ENCODE measurements at regions not wholly inside any gene's neighbourhood (a gene's known extent, or its start where the extent isn't known, plus 50 kb on each side); places are given as distances from the start of the nearest gene placed in this dataset.

DNA sequence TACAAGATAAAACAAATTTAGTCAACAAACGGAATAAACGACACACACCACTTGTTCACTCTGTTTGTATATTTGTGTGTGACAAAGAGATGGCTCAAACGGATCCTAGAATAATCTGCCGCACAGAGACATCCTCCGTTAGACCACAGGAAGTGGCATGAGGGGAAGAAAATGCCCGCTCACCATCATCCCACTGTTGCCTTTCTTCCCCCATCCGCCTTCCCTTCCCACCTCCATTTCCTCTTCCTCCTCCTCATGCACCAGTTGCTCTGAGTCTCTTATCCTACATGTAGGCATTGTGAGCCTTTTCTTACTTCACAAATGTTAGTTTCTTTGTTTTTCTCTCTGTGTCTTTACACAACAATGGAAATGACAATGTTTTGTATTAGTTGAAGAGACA is 228.5 kb upstream of the SMIM21 start:
- Histone ChIP-seq H3K27ac (ENCODE audit: insufficient read depth, low read length, poor library complexity, severe bottlenecking) (no peak overlapping the region), H3K36me3 (ENCODE audit: control insufficient read depth, insufficient read depth, low read length) (no peaks in the 10 kb centered on the region), H3K4me3 (ENCODE audit: low read depth, low read length) (no peak overlapping the region), H3K27me3 (ENCODE audit: control insufficient read depth, insufficient read depth, low read length) (no peaks in the 10 kb centered on the region), H3K4me1 (ENCODE audit: control insufficient read depth, insufficient read depth, low read length, poor library complexity, severe bottlenecking) (no peaks in the 10 kb centered on the region), H3K9me3 (ENCODE audit: control insufficient read depth in 2 of 2, low read length in 2 of 2) (peaks cover under 1 to 6% of the 10 kb centered on the region in 2 experiments)
- no peak for ATAC-seq (ENCODE audit: low read depth in 2 of 2)
- no peak overlapping the region for H3K27ac Mint-ChIP-seq
- H3K36me3 Mint-ChIP-seq: no peaks in the 10 kb centered on the region
- no peak overlapping the region for H3K4me3 Mint-ChIP-seq
- H3K4me1 Mint-ChIP-seq: no peaks in the 10 kb centered on the region
- peaks cover 4% of the 10 kb centered on the region for H3K27me3 Mint-ChIP-seq
- H3K9me3 Mint-ChIP-seq: peaks cover 0 to 11% (median 3%) of the 10 kb centered on the region in 7 donors
- no peak for DNase-seq

DNA sequence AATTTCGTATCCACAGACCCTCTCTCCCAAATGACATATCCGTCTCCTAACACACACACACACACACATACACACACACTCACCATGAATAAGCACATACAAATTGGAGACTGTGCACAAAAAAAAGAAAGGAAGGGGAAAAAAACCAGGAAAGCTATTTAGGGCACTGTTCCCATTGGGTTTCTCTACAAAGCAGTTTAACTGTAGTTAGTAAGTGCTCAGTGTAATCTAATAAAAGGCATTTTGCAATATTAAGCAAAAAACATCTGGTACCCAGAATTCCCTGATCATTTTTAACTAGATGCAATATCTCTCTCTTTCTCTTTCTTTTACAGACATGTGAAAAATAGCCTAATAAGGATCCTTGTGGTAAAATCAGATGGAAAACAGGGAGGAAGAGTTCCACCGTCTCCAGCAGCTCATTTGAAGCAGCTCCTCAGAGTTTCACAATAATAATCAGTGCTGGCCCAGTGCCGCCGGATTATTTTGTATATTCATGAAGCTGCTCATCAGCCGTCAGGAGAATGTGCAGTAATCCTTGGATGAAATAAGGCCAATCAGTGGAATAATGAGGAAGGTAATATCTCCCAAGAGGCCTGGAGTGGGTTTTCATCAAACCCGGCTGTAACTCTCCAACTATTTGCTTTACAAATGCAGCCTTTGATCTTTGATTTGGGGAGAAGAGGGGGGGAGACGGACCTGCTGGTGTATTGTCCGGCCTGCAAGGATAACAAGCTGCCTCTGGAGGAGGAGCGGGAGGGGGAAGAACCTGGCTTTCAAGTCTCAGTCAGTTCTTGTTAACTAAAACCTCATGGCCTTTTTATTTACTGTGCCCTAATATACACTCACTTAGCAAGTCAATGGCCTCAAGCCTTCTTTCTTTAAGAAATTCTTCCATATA is 227.6 kb upstream of the SMIM21 start:
- H3K4me1 Mint-ChIP-seq: no peaks in the 10 kb centered on the region
- no peak overlapping the region for H3K27ac Mint-ChIP-seq
- H3K9me3 Mint-ChIP-seq: peaks cover 0 to 9% (median 2%) of the 10 kb centered on the region in 7 donors
- no peaks in the 10 kb centered on the region for H3K36me3 ChIP-seq (ENCODE audit: control insufficient read depth, insufficient read depth, low read length)
- no peaks in the 10 kb centered on the region for H3K9me3 ChIP-seq (ENCODE audit: control insufficient read depth in 2 of 2, low read length in 2 of 2)
- no peak for ATAC-seq (ENCODE audit: low read depth in 2 of 2)
- H3K4me3 ChIP-seq (ENCODE audit: low read depth, low read length): no peak overlapping the region
- H3K27me3 Mint-ChIP-seq: peaks cover 4% of the 10 kb centered on the region
- H3K27ac ChIP-seq (ENCODE audit: insufficient read depth, low read length, poor library complexity, severe bottlenecking): no peak overlapping the region
- DNase-seq: no peak
- no peaks in the 10 kb centered on the region for H3K27me3 ChIP-seq (ENCODE audit: control insufficient read depth, insufficient read depth, low read length)
- H3K4me3 Mint-ChIP-seq: no peak overlapping the region
- no peaks in the 10 kb centered on the region for H3K4me1 ChIP-seq (ENCODE audit: control insufficient read depth, insufficient read depth, low read length, poor library complexity, severe bottlenecking)
- H3K36me3 Mint-ChIP-seq: no peaks in the 10 kb centered on the region

DNA sequence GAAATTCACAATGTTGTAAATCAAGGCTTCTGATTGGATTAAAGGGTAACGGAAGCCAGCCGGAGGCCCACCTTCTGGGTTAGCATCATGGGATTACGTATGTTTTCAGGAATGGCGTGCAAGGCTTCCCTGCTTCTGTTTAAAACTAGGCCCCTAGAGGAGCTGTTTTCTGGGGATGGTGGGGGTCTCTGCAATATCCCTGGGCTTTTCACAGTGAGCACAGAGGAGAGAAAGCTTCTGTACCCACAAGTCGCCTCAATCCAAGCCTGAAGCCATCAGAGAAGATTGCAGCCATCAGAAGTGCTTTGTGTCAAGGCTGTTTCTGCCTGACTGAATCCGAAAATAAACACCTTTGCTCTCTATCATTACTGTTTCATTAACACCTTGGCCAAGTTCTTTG is 226.9 kb upstream of the SMIM21 start:
- DNase-seq (no peak), ATAC-seq (ENCODE audit: low read depth in 2 of 2) (no peak)
- no peak overlapping the region for H3K4me3 ChIP-seq (ENCODE audit: low read depth, low read length)
- Mint-ChIP-seq H3K4me1 (no peaks in the 10 kb centered on the region), H3K4me3 (no peak overlapping the region), H3K36me3 (no peaks in the 10 kb centered on the region), H3K9me3 (peaks cover 0 to 7% (median 1%) of the 10 kb centered on the region in 7 donors), H3K27me3 (peaks cover 4% of the 10 kb centered on the region), H3K27ac (no peak overlapping the region)
- H3K4me1 ChIP-seq (ENCODE audit: control insufficient read depth, insufficient read depth, low read length, poor library complexity, severe bottlenecking): no peaks in the 10 kb centered on the region
- H3K9me3 ChIP-seq (ENCODE audit: control insufficient read depth in 2 of 2, low read length in 2 of 2): no peaks in the 10 kb centered on the region
- H3K27ac ChIP-seq (ENCODE audit: insufficient read depth, low read length, poor library complexity, severe bottlenecking): no peak overlapping the region
- no peaks in the 10 kb centered on the region for H3K27me3 ChIP-seq (ENCODE audit: control insufficient read depth, insufficient read depth, low read length)
- no peaks in the 10 kb centered on the region for H3K36me3 ChIP-seq (ENCODE audit: control insufficient read depth, insufficient read depth, low read length)

DNA sequence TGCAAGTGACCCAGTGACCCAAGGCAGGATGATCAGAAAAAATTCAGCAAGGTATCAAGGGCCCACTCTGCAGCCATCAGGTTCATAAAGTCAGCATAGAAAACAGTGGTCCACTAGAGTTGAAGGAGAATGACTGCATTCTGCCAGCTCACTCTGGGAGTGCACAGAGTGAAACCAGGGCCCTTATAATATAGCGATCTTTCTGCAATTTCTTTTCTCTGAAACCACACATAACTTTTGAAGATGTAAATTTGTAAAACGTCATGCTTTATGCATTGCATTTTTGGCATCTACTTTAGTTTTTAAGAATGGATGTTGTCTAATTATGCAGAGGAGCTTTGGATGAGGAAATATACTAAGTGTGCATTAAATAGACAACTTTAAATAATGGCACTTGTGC is 225.0 kb upstream of the SMIM21 start:
- Histone ChIP-seq H3K4me1 (ENCODE audit: control insufficient read depth, insufficient read depth, low read length, poor library complexity, severe bottlenecking) (no peaks in the 10 kb centered on the region), H3K9me3 (ENCODE audit: control insufficient read depth in 2 of 2, low read length in 2 of 2) (no peaks in the 10 kb centered on the region), H3K4me3 (ENCODE audit: low read depth, low read length) (no peak overlapping the region), H3K36me3 (ENCODE audit: control insufficient read depth, insufficient read depth, low read length) (no peaks in the 10 kb centered on the region), H3K27ac (ENCODE audit: insufficient read depth, low read length, poor library complexity, severe bottlenecking) (no peak overlapping the region), H3K27me3 (ENCODE audit: control insufficient read depth, insufficient read depth, low read length) (no peaks in the 10 kb centered on the region)
- H3K36me3 Mint-ChIP-seq: no peaks in the 10 kb centered on the region
- no peak overlapping the region for H3K27ac Mint-ChIP-seq
- H3K4me1 Mint-ChIP-seq: no peaks in the 10 kb centered on the region
- DNase-seq: no peak
- peaks cover 0 to 5% (median 1%) of the 10 kb centered on the region in 7 donors for H3K9me3 Mint-ChIP-seq
- no peak for ATAC-seq (ENCODE audit: low read depth in 2 of 2)
- no peaks in the 10 kb centered on the region for H3K27me3 Mint-ChIP-seq
- no peak overlapping the region for H3K4me3 Mint-ChIP-seq

- no peak overlapping the region for H3K4me3 ChIP-seq (ENCODE audit: low read depth, low read length)
- no peaks in the 10 kb centered on the region for H3K27me3 Mint-ChIP-seq
- H3K36me3 Mint-ChIP-seq: no peaks in the 10 kb centered on the region
- ATAC-seq (ENCODE audit: low read depth in 2 of 2) (no peak), DNase-seq (no peak)
- H3K9me3 ChIP-seq (ENCODE audit: control insufficient read depth in 2 of 2, low read length in 2 of 2): no peaks in the 10 kb centered on the region
- no peaks in the 10 kb centered on the region for H3K36me3 ChIP-seq (ENCODE audit: control insufficient read depth, insufficient read depth, low read length)
- H3K4me1 Mint-ChIP-seq: no peaks in the 10 kb centered on the region
- H3K4me1 ChIP-seq (ENCODE audit: control insufficient read depth, insufficient read depth, low read length, poor library complexity, severe bottlenecking): no peaks in the 10 kb centered on the region
- H3K27ac ChIP-seq (ENCODE audit: insufficient read depth, low read length, poor library complexity, severe bottlenecking): no peak overlapping the region
- no peaks in the 10 kb centered on the region for H3K27me3 ChIP-seq (ENCODE audit: control insufficient read depth, insufficient read depth, low read length)
- H3K4me3 Mint-ChIP-seq: no peak overlapping the region
- no peak overlapping the region for H3K27ac Mint-ChIP-seq
- H3K9me3 Mint-ChIP-seq: peaks cover 0 to 15% (median 5%) of the 10 kb centered on the region in 7 donors
Observed at GRCh38 chr18:75644871-75645270, 217.4 kb upstream of the SMIM21 start.

- Mint-ChIP-seq H3K4me1 (no peaks in the 10 kb centered on the region), H3K27ac (no peak overlapping the region), H3K27me3 (no peaks in the 10 kb centered on the region), H3K9me3 (peaks cover 0 to 15% (median 5%) of the 10 kb centered on the region in 7 donors), H3K4me3 (no peak overlapping the region), H3K36me3 (no peaks in the 10 kb centered on the region)
- H3K4me3 ChIP-seq (ENCODE audit: low read depth, low read length): no peak overlapping the region
- DNase-seq: no peak
- no peak overlapping the region for H3K27ac ChIP-seq (ENCODE audit: insufficient read depth, low read length, poor library complexity, severe bottlenecking)
- ATAC-seq (ENCODE audit: low read depth in 2 of 2): no peak
- no peaks in the 10 kb centered on the region for H3K4me1 ChIP-seq (ENCODE audit: control insufficient read depth, insufficient read depth, low read length, poor library complexity, severe bottlenecking)
- no peaks in the 10 kb centered on the region for H3K36me3 ChIP-seq (ENCODE audit: control insufficient read depth, insufficient read depth, low read length)
- no peaks in the 10 kb centered on the region for H3K27me3 ChIP-seq (ENCODE audit: control insufficient read depth, insufficient read depth, low read length)
- no peaks in the 10 kb centered on the region for H3K9me3 ChIP-seq (ENCODE audit: control insufficient read depth in 2 of 2, low read length in 2 of 2)
Observed at GRCh38 chr18:75643083-75643482, 215.6 kb upstream of the SMIM21 start.

- Histone ChIP-seq H3K27ac (ENCODE audit: insufficient read depth, low read length, poor library complexity, severe bottlenecking) (no peak overlapping the region), H3K27me3 (ENCODE audit: control insufficient read depth, insufficient read depth, low read length) (no peaks in the 10 kb centered on the region), H3K36me3 (ENCODE audit: control insufficient read depth, insufficient read depth, low read length) (no peaks in the 10 kb centered on the region), H3K4me3 (ENCODE audit: low read depth, low read length) (no peak overlapping the region), H3K4me1 (ENCODE audit: control insufficient read depth, insufficient read depth, low read length, poor library complexity, severe bottlenecking) (no peaks in the 10 kb centered on the region), H3K9me3 (ENCODE audit: control insufficient read depth in 2 of 2, low read length in 2 of 2) (no peaks in the 10 kb centered on the region)
- Mint-ChIP-seq H3K27ac (no peak overlapping the region), H3K4me1 (no peaks in the 10 kb centered on the region), H3K36me3 (no peaks in the 10 kb centered on the region), H3K9me3 (peaks cover 0 to 6% (median 0%) of the 10 kb centered on the region in 7 donors), H3K4me3 (no peak overlapping the region), H3K27me3 (no peaks in the 10 kb centered on the region)
- DNase-seq (no peak), ATAC-seq (ENCODE audit: low read depth in 2 of 2) (no peak)
Observed at GRCh38 chr18:75639472-75639831, 211.9 kb upstream of the SMIM21 start.
